Adrenal gland (tissue), 9 donors: ENCODE measurements at regions not wholly inside any gene's neighbourhood (a gene's known extent, or its start where the extent isn't known, plus 50 kb on each side); places are given as distances from the start of the nearest gene placed in this dataset.

Experiments
- DNase-seq, 7 donors: peaks; one replicate each; pipeline ENCODE4 v3.0.0-alpha.2; 2019 to 2020
- H3K27ac ChIP-seq, 5 donors: fragments of 200-600 bp; sonication (generic) in 4 of 5; 1 replicate in 3 of 5; 2 replicates in 2 of 5; pipeline versions ENCODE4 v1.5.1 to v1.8.0; 2016 to 2020; ENCODE audit warnings: mild to moderate bottlenecking in 1 of 5
- H3K27me3 ChIP-seq: fragments of 200-600 bp; 2 replicates; pipeline ENCODE4 v1.8.0; 2021
- H3K36me3 ChIP-seq, 2 donors: fragments of 200-600 bp; replicated peaks in 1 of 2; 1 replicate in 1 of 2; 2 replicates in 1 of 2; pipeline versions ENCODE4 v1.5.1 to v1.8.0; 2018 to 2022
- H3K4me1 ChIP-seq, 2 donors: fragments of 200-600 bp; replicated peaks in 1 of 2; 1 replicate in 1 of 2; 2 replicates in 1 of 2; pipeline versions ENCODE4 v1.5.1 to v1.8.0; 2018 to 2021
- H3K4me3 ChIP-seq, 4 donors: fragments of 200-600 bp; sonication (generic) in 3 of 4; one replicate each; pipeline ENCODE4 v1.5.1; 2016 to 2018
- H3K9me3 ChIP-seq, 3 donors: fragments of 200-600 bp; sonication (generic) in 1 of 3; replicated peaks in 1 of 3; 1 replicate in 2 of 3; 2 replicates in 1 of 3; pipeline versions ENCODE4 v1.5.1 to v1.8.0; 2016 to 2021
- POLR2A ChIP-seq, 2 donors: fragments of 450-650 bp; IDR thresholded peaks; one replicate each; pipeline ENCODE4 v1.6.1; 2017; ENCODE audit warnings: antibody characterized with exemption in 2 of 2, mild to moderate bottlenecking in 2 of 2, moderate library complexity in 1 of 2
- WGBS, 4 donors: extraction: QIAGEN DNeasy Blood & Tissue Kit in 2 of 4; methylation state at CpG; one replicate each; pipeline versions ENCODE4 v1.1.5 to v1.1.7; 2013 to 2017; 5-methylcytosine and 5-hydroxymethylcytosine counted together
- intact Hi-C, 2 donors: fragments of 100-400 bp; cut with DNase I; formaldehyde crosslinking; loops; one replicate each; pipeline versions ENCODE4 v1.14.1 to v1.15.0; 2022 to 2023
- TF ChIP-seq, protein P1 (sequence below), 6 experiments: fragments of 450-650 bp in 4 of 6; fragments of 200-600 bp in 2 of 6; sonication (generic) in 1 of 6; IDR thresholded peaks; 1 replicate in 5 of 6; 2 replicates in 1 of 6; pipeline versions ENCODE4 v1.5.1 to v1.8.0; 2016 to 2021; ENCODE audit warnings: antibody characterized with exemption in 6 of 6, mild to moderate bottlenecking in 2 of 6, moderate library complexity in 1 of 6
- donor health status: healthy with polysubstance abuse.
- donor health status: Bipolar disorder and iron deficiency.
- donor health status: DM: yes; HTN: yes; CAD: no.
- donor health status: DM: no; HTN: no; CAD: no.
- donor health status: DM: no; HTN: no; CAD: no.

DNA sequence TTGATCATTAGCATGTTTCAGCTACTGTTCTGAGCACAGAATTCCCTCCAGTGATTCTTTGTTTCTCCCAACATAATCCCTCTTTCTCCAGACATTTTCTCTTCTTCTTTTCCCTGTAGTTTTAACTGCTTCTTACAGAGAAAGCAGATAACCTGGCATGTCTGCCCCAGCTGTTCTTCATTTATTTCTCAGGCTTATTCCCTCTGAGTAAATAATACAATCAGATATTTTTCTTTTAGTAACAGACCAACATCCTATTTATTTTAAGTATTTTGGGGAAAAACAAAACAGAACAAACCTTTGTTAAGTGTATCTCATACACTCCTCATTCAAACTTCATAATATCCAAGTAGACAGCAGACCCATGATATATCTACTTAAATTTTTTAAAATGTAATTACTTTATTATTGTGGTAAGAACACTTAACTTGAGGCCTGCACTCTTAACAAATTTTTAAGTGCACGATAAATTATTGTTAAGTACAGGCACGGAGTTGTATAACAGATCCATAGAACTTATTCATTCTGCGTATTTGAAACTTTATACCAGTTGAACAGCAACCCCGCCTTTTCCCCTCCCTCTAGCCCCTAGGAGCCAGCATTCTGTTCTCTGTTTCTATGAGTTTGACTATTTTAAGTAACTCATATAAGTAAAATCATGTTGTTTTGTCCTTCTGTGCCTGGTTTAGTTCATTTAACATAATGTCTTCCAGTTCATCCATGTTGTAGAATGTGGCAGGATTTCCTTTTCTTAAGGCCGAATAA lies 540.0 kb downstream of the LMO7 start:
- DNase-seq, result no peak
- Histone ChIP-seq H3K4me1 (no peaks in the 10 kb centered on the region), H3K27ac (no peak overlapping the region), H3K36me3 (no peaks in the 10 kb centered on the region), H3K27me3 (no peaks in the 10 kb centered on the region), H3K4me3 (no peak overlapping the region), H3K9me3 (no peaks in the 10 kb centered on the region)
- TF ChIP-seq POLR2A (IDR thresholded peaks at IDR 0.05), result no peak
- TF ChIP-seq, protein P1, sequence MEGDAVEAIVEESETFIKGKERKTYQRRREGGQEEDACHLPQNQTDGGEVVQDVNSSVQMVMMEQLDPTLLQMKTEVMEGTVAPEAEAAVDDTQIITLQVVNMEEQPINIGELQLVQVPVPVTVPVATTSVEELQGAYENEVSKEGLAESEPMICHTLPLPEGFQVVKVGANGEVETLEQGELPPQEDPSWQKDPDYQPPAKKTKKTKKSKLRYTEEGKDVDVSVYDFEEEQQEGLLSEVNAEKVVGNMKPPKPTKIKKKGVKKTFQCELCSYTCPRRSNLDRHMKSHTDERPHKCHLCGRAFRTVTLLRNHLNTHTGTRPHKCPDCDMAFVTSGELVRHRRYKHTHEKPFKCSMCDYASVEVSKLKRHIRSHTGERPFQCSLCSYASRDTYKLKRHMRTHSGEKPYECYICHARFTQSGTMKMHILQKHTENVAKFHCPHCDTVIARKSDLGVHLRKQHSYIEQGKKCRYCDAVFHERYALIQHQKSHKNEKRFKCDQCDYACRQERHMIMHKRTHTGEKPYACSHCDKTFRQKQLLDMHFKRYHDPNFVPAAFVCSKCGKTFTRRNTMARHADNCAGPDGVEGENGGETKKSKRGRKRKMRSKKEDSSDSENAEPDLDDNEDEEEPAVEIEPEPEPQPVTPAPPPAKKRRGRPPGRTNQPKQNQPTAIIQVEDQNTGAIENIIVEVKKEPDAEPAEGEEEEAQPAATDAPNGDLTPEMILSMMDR (IDR thresholded peaks at IDR 0.05), result no peak
- WGBS, 4 donors, result 74 to 81% (median 79%) methylated on average over 5 of the region's 5 CpGs
- intact Hi-C loops, result no loop called here

DNA sequence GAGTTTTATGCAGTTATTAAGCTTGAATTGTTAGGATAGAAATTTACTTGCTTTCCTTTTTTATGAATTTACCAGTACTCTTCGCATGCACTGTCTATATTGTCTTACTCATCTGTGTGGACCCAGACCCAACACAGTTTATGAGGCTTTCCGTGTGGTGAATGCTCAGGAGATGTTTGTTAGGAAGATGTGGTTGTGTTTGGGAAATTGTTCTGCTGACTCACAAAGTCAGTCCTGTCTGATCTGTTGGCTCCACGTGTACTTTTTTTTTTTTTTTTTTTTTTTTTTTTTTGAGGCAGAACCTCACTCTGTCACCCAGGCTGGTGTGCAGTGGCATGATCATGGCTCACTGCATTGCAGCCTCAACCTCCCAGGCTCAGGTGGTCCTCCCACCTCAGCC lies 532.5 kb downstream of the LMO7 start:
- DNase-seq, result no peak
- H3K27me3 ChIP-seq, result no peaks in the 10 kb centered on the region
- H3K36me3 ChIP-seq, result no peaks in the 10 kb centered on the region
- no peaks in the 10 kb centered on the region for H3K9me3 ChIP-seq
- H3K4me1 ChIP-seq, result no peaks in the 10 kb centered on the region
- TF ChIP-seq, protein P1 (IDR thresholded peaks at IDR 0.05), result no peak
- no peak for TF ChIP-seq POLR2A (IDR thresholded peaks at IDR 0.05)
- WGBS, 4 donors, result 67 to 74% (median 71%) methylated on average over 3 of the region's 3 CpGs
- intact Hi-C loops, result no loop called here
- H3K27ac ChIP-seq, result no peak overlapping the region
- no peak overlapping the region for H3K4me3 ChIP-seq

DNA sequence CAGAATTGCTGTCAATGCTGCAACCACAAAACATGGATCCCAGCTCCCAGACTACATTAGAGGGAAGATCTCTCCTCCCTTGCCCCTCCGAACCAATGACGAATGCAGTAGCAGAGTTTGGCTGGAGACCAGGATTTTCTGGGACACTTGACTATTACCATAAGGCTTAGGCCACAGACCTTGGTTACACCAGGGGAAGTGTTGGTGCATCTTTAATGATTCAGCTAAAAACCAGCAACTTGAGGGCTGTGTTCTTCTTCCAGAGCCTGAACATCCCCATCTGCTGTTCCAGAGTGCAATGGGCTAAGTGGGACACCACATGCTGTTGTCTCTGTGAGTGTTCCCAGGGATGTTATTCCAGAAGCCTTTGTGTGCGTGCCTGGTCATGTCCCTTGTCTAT lies 528.2 kb downstream of the LMO7 start:
- intact Hi-C loops, result no loop called here
- TF ChIP-seq, protein P1 (IDR thresholded peaks at IDR 0.05), result no peak
- no peak for TF ChIP-seq POLR2A (IDR thresholded peaks at IDR 0.05)
- 72 to 88% (median 75%) methylated on average over 1 to 3 of the region's 3 CpGs for WGBS, 4 donors

DNA sequence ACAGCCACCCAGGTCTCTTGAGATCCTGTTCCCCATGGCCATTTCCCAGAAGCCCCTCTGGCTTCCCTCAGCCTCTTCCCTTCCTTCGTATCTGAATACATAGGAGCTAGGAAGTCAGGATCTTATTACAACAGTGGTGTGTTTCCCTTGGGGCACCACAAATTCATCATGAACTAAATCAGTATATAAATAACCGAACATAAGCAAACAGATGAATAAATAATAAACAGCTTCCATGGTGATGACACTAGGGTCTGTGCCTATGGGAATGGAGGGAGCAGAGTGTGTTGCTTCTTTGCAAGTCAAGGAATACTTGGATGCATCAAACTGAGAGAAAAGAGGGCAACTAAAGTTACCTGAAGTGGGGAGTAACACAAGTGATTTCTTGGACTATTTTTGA lies 527.6 kb downstream of the LMO7 start:
- 30 to 53% (median 45%) methylated on average over 2 of the region's 2 CpGs for WGBS, 4 donors
- H3K27me3 ChIP-seq, result no peaks in the 10 kb centered on the region
- TF ChIP-seq, protein P1 (IDR thresholded peaks at IDR 0.05), result no peak
- TF ChIP-seq POLR2A (IDR thresholded peaks at IDR 0.05), result no peak
- H3K4me3 ChIP-seq, result no peak overlapping the region
- no peaks in the 10 kb centered on the region for H3K36me3 ChIP-seq
- intact Hi-C loops, result no loop called here
- H3K4me1 ChIP-seq, result no peaks in the 10 kb centered on the region
- no peak for DNase-seq
- H3K27ac ChIP-seq, result no peak overlapping the region
- H3K9me3 ChIP-seq, result no peaks in the 10 kb centered on the region

More for the DNA sequence above, 528.2 kb downstream of the LMO7 start:
- Histone ChIP-seq H3K27ac (no peak overlapping the region), H3K4me1 (no peaks in the 10 kb centered on the region), H3K9me3 (no peaks in the 10 kb centered on the region), H3K36me3 (no peaks in the 10 kb centered on the region), H3K4me3 (no peak overlapping the region), H3K27me3 (no peaks in the 10 kb centered on the region)
- DNase-seq, result no peak
